ENCODE measurements at regions not wholly inside any gene's neighbourhood (a gene's known extent, or its start where the extent isn't known, plus 50 kb on each side); places are given as distances from the start of the nearest gene placed in this dataset.

- DNase-seq (no peak), ATAC-seq (no peak)
- Histone ChIP-seq H3K27ac (no peak overlapping the region), H3K27me3 (no peaks in the 10 kb centered on the region), H3K36me3 (no peaks in the 10 kb centered on the region), H3K4me3 (no peak overlapping the region), H3K4me1 (peaks cover 4 to 16% of the 10 kb centered on the region in 2 donors), H3K9me3 (no peaks in the 10 kb centered on the region)
- intact Hi-C loops (cut with DNase I), result no loop called here
- TF ChIP-seq, protein P1, sequence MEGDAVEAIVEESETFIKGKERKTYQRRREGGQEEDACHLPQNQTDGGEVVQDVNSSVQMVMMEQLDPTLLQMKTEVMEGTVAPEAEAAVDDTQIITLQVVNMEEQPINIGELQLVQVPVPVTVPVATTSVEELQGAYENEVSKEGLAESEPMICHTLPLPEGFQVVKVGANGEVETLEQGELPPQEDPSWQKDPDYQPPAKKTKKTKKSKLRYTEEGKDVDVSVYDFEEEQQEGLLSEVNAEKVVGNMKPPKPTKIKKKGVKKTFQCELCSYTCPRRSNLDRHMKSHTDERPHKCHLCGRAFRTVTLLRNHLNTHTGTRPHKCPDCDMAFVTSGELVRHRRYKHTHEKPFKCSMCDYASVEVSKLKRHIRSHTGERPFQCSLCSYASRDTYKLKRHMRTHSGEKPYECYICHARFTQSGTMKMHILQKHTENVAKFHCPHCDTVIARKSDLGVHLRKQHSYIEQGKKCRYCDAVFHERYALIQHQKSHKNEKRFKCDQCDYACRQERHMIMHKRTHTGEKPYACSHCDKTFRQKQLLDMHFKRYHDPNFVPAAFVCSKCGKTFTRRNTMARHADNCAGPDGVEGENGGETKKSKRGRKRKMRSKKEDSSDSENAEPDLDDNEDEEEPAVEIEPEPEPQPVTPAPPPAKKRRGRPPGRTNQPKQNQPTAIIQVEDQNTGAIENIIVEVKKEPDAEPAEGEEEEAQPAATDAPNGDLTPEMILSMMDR (IDR thresholded peaks at IDR 0.05), result no peak
Observed at GRCh38 chr10:43979551-43979950, 330.9 kb upstream of the ZNF32 start.

DNA sequence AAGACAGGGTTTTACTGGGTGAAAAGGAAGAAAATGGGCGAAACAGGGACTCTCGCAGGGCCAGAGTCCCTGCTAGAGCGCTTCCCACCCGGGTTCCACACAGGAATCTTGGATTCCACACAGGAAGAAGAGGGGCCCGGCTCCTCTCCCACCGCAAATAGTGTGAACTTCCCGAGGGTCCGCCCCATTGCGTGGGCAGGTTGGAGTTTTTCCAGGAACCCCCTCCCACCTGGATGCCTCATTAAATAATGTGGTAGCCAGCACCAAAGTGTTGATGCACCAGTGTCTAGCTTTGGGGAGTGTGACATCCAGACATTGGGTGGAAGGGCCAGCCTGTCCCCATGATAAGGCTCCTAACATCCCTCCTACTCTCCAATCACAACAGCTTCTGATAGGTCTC is 330.3 kb upstream of the ZNF32 start:
- no peak overlapping the region for H3K4me3 ChIP-seq
- peaks cover 4 to 16% of the 10 kb centered on the region in 2 donors for H3K4me1 ChIP-seq
- no peak overlapping the region for H3K27ac ChIP-seq
- TF ChIP-seq, protein P1 (IDR thresholded peaks at IDR 0.05), result no peak
- DNase-seq, result no peak
- no peaks in the 10 kb centered on the region for H3K27me3 ChIP-seq
- ATAC-seq, result no peak
- H3K9me3 ChIP-seq, result no peaks in the 10 kb centered on the region
- H3K36me3 ChIP-seq, result no peaks in the 10 kb centered on the region
- intact Hi-C loops (cut with DNase I), result no loop called here

DNA sequence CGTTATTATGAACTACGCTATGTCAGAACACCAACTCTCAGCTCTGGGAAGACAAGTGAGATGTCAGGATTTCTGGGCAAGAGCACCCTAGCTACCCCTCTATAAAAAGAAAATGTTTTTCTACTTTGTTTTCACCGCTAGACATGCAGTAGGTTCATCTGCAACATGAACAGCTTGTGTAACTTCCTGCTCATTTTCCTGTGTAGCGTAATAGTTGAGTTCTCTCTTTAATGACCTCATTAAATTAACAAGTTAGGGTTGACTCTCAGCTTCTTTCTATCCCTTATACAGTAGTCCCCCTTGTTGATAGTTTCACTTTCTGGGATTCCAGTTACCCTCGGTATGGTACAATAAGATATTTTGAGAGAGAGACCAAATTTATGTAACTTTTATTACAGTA is 329.4 kb upstream of the ZNF32 start:
- peaks cover 4 to 16% of the 10 kb centered on the region in 2 donors for H3K4me1 ChIP-seq
- no peaks in the 10 kb centered on the region for H3K27me3 ChIP-seq
- peak overlapping the region in 1 of 2 donors; percentile 73 for H3K27ac ChIP-seq
- no peaks in the 10 kb centered on the region for H3K36me3 ChIP-seq
- DNase-seq (no peak), ATAC-seq (no peak)
- intact Hi-C loops (cut with DNase I), result no loop called here
- no peaks in the 10 kb centered on the region for H3K9me3 ChIP-seq
- TF ChIP-seq, protein P1 (IDR thresholded peaks at IDR 0.05), result no peak
- H3K4me3 ChIP-seq, result no peak overlapping the region

DNA sequence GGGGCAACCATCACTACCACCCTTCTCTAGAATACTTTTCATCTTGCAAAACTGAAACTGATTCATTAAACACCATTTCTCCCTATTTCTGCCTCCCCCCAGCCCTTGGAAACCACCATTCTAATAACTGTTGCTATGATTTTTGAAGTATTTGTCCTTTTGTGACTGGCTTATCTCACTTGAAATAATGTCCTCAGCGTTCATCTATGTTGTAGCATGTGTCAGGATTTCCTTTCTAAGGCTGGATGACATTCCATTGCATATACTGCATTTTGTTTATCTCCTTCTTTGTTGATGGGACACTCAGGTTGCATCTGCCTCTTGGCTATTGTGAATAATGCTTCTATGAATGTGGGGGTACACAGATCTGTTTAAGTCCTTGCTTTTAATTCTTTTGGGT is 327.6 kb upstream of the ZNF32 start:
- Histone ChIP-seq H3K4me3 (no peak overlapping the region), H3K9me3 (no peaks in the 10 kb centered on the region), H3K27me3 (no peaks in the 10 kb centered on the region), H3K36me3 (no peaks in the 10 kb centered on the region), H3K4me1 (peaks cover 4 to 16% of the 10 kb centered on the region in 2 donors), H3K27ac (no peak overlapping the region)
- TF ChIP-seq, protein P1 (IDR thresholded peaks at IDR 0.05), result no peak
- no peak for DNase-seq
- no peak for ATAC-seq
- intact Hi-C loops (cut with DNase I), result no loop called here

DNA sequence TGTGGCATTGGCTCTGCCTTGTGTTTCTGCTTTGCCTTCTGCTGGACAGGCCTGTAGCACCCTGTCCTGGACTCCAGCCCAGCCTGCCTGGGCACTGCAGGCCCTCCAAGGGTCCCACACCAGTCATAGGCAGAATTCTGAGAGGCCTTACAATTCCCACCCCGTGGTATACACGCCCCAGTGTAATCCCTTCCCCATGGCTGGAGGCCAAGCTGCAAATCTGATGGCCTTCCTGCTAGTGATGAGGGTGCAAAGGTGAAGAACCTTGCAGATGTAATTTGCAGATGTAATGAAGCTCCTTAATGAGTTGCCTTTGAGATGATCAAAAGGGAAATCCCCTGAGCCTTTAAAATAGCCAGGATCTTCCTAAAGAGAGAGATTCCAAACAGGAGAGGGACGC is 325.1 kb upstream of the ZNF32 start:
- no peak for DNase-seq
- no peak overlapping the region for H3K4me3 ChIP-seq
- intact Hi-C loops (cut with DNase I), result no loop called here
- no peak overlapping the region for H3K27ac ChIP-seq
- no peaks in the 10 kb centered on the region for H3K4me1 ChIP-seq
- H3K9me3 ChIP-seq, result no peaks in the 10 kb centered on the region
- no peaks in the 10 kb centered on the region for H3K27me3 ChIP-seq
- TF ChIP-seq, protein P1 (IDR thresholded peaks at IDR 0.05), result no peak
- no peaks in the 10 kb centered on the region for H3K36me3 ChIP-seq
- no peak for ATAC-seq
